Spleen (tissue), 11 donors: ENCODE measurements at regions not wholly inside any gene's neighbourhood (a gene's known extent, or its start where the extent isn't known, plus 50 kb on each side); places are given as distances from the start of the nearest gene placed in this dataset.

Experiments used
- DNase-seq: peaks from one replicate; pipeline ENCODE4 v3.0.0-alpha.2; 2020
- H3K27ac ChIP-seq, 8 donors: fragments of 200-600 bp; sonication (generic) in 7 of 8; 1 replicate in 4 of 8; 2 replicates in 4 of 8; pipeline versions ENCODE4 v1.5.0 to v1.8.0; 2016 to 2021; ENCODE audit warnings: inconsistent platforms in 4 of 8, mild to moderate bottlenecking in 4 of 8, moderate library complexity in 1 of 8
- H3K27me3 ChIP-seq, 7 donors: fragments of 200-600 bp; sonication (generic) in 6 of 7; replicated peaks in 1 of 7; 1 replicate in 4 of 7; 2 replicates in 3 of 7; pipeline versions ENCODE4 v1.5.0 to v1.8.0; 2016 to 2021; ENCODE audit warnings: inconsistent platforms in 3 of 7, mild to moderate bottlenecking in 1 of 7
- H3K36me3 ChIP-seq, 6 donors: fragments of 200-600 bp; sonication (generic) in 5 of 6; 1 replicate in 4 of 6; 2 replicates in 2 of 6; pipeline versions ENCODE4 v1.5.0 to v1.8.0; 2016 to 2021; ENCODE audit warnings: inconsistent platforms in 2 of 6
- H3K4me1 ChIP-seq, 6 donors: fragments of 200-600 bp; sonication (generic) in 5 of 6; 1 replicate in 3 of 6; 2 replicates in 3 of 6; pipeline versions ENCODE4 v1.5.0 to v1.8.0; 2016 to 2021; ENCODE audit warnings: inconsistent platforms in 3 of 6
- H3K4me3 ChIP-seq, 8 donors: fragments of 200-600 bp; sonication (generic) in 7 of 8; 1 replicate in 4 of 8; 2 replicates in 4 of 8; pipeline versions ENCODE4 v1.5.0 to v1.8.0; 2016 to 2021; ENCODE audit warnings: inconsistent platforms in 4 of 8, mild to moderate bottlenecking in 4 of 8, moderate library complexity in 2 of 8
- H3K9me3 ChIP-seq, 8 donors: fragments of 200-600 bp; sonication (generic) in 7 of 8; 1 replicate in 4 of 8; 2 replicates in 4 of 8; pipeline versions ENCODE4 v1.5.0 to v1.8.0; 2016 to 2021; ENCODE audit warnings: inconsistent platforms in 4 of 8
- POLR2A ChIP-seq, 3 donors: fragments of 450-650 bp; IDR thresholded peaks; one replicate each; pipeline ENCODE4 v1.5.1; 2017; ENCODE audit warnings: antibody characterized with exemption in 3 of 3, mild to moderate bottlenecking in 1 of 3
- POLR2AphosphoS5 ChIP-seq, 3 donors: sonication (generic); formaldehyde crosslinking; IDR thresholded peaks; one replicate each; pipeline ENCODE4 v1.5.1; 2017; ENCODE audit warnings: antibody characterized with exemption in 3 of 3
- WGBS, 5 donors: extraction: QIAGEN DNeasy Blood & Tissue Kit in 3 of 5; methylation state at CpG; one replicate each; pipeline versions ENCODE4 v1.1.5 to v1.1.7; 2013 to 2018; 5-methylcytosine and 5-hydroxymethylcytosine counted together
- intact Hi-C: fragments of 100-400 bp; cut with DNase I; formaldehyde crosslinking; loops from one replicate; pipeline ENCODE4 v1.15.0; 2023; ENCODE audit warnings: low total_unique reads
- TF ChIP-seq, protein P1 (sequence below), 11 experiments: fragments of 200-600 bp in 7 of 11; fragments of 450-650 bp in 4 of 11; sonication (generic) in 4 of 11; IDR thresholded peaks in 8 of 11; conservative IDR thresholded peaks in 3 of 11; 1 replicate in 7 of 11; 2 replicates in 4 of 11; pipeline versions ENCODE4 v1.4.0 to v1.8.0; 2016 to 2021; ENCODE audit warnings: antibody characterized with exemption in 11 of 11, inconsistent platforms in 4 of 11, mild to moderate bottlenecking in 1 of 11
- donor health status: healthy with polysubstance abuse.
- donor health status: DM: no; HTN: no; CAD: no; lungs with moderate emphysema.
- donor health status: DM: no; HTN: no; CAD: no.
- donor health status: Bipolar disorder and iron deficiency.
- donor health status: healthy.
- donor health status: DM: no; HTN: no; CAD: no.
- donor health status: DM: yes; HTN: yes; CAD: no.

DNA sequence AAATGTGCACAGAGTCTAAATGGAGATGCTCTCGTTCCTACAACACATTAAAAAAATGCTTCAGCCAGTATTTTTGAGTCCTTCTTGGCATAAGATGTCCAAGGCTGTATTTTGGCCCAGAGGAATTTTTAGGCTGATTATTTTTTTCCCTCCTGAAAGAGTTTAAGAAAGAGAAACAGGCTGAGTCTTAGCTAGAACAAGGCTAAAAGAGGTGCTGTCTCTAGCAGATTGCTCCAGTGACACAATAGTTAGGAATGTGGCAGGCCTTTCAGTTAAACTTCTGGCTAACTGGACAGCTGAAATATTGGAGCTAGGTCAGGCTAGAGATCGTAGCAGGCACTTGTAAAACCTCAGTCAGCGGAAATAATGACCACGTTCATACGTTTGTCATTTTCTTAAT, 271.4 kb upstream of the RARB start:
- Histone ChIP-seq H3K27me3 (no peaks in the 10 kb centered on the region), H3K36me3 (no peaks in the 10 kb centered on the region), H3K9me3 (peaks cover 0 to 5% (median 0%) of the 10 kb centered on the region in 8 donors), H3K4me1 (no peaks in the 10 kb centered on the region), H3K4me3 (no peak overlapping the region), H3K27ac (peak overlapping the region in 1 of 8 donors; percentile 29)
- DNase-seq = no peak
- intact Hi-C loops = no loop called here
- WGBS, 5 donors = 56 to 65% (median 60%) methylated on average over 5 of the region's 5 CpGs
- TF ChIP-seq, protein P1, sequence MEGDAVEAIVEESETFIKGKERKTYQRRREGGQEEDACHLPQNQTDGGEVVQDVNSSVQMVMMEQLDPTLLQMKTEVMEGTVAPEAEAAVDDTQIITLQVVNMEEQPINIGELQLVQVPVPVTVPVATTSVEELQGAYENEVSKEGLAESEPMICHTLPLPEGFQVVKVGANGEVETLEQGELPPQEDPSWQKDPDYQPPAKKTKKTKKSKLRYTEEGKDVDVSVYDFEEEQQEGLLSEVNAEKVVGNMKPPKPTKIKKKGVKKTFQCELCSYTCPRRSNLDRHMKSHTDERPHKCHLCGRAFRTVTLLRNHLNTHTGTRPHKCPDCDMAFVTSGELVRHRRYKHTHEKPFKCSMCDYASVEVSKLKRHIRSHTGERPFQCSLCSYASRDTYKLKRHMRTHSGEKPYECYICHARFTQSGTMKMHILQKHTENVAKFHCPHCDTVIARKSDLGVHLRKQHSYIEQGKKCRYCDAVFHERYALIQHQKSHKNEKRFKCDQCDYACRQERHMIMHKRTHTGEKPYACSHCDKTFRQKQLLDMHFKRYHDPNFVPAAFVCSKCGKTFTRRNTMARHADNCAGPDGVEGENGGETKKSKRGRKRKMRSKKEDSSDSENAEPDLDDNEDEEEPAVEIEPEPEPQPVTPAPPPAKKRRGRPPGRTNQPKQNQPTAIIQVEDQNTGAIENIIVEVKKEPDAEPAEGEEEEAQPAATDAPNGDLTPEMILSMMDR (IDR thresholded peaks at IDR 0.05 in 8 of 11, conservative IDR thresholded peaks at IDR 0.05 in 3 of 11) = no peak
- TF ChIP-seq POLR2AphosphoS5 (IDR thresholded peaks at IDR 0.05) (no peak), POLR2A (IDR thresholded peaks at IDR 0.05) (no peak)

- intact Hi-C loops = no loop called here
- no peak for DNase-seq
- no peaks in the 10 kb centered on the region for H3K27me3 ChIP-seq
- peaks cover 0 to 23% (median 12%) of the 10 kb centered on the region in 8 donors for H3K9me3 ChIP-seq
- H3K27ac ChIP-seq = no peak overlapping the region
- no peak for TF ChIP-seq POLR2AphosphoS5 (IDR thresholded peaks at IDR 0.05)
- H3K36me3 ChIP-seq = no peaks in the 10 kb centered on the region
- WGBS, 5 donors = 81 to 86% (median 84%) methylated on average over 3 of the region's 3 CpGs
- H3K4me3 ChIP-seq = no peak overlapping the region
- H3K4me1 ChIP-seq = no peaks in the 10 kb centered on the region
Observed at GRCh38 chr3:25165306-25165705, 262.8 kb upstream of the RARB start.

DNA sequence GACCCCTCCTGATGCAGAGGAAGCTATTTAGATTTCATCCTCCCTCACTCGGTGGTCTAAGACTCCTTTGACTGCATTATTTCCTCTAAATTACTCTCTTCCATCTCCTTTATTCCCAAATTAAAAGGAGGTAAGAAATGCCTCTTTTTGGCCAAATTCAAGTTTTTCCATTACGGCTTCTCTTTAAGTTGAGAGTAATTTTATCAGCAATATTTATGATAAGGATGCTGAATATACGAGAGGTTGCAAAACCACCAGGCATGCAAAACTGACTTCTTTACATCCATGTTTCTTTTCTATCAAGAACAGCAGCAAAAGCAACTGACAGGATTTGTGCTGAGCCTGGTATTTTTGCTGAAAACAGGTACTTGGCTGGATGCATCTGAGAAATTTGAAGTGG, 262.0 kb upstream of the RARB start:
- no peak for DNase-seq
- WGBS, 5 donors = 83 to 88% (median 84%) methylated on average over 3 of the region's 3 CpGs

DNA sequence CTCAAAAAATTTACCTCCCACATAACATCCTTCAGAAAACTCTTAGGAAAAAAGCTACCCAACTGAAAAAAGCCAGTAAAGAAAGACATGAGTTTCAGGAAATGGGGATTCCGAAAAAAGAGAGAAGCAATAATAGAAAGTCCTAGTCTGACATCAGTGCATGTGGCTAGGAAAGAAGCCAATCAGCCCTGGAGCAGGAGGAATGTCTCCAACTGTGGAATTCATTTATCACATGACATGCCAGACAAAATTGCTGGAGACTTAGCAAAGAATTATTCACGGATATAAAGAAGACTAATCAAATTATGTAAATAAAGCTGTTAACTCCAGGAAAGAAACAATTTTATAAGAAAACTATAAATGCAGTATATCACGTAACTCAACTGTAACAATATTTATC, 258.9 kb upstream of the RARB start:
- Histone ChIP-seq H3K9me3 (peaks cover 0 to 23% (median 12%) of the 10 kb centered on the region in 8 donors), H3K27me3 (no peaks in the 10 kb centered on the region), H3K36me3 (no peaks in the 10 kb centered on the region), H3K4me3 (no peak overlapping the region), H3K4me1 (no peaks in the 10 kb centered on the region), H3K27ac (no peak overlapping the region)
- DNase-seq = no peak
- intact Hi-C loops = no loop called here
- 74 to 92% (median 84%) methylated on average over 3 of the region's 3 CpGs for WGBS, 5 donors
- TF ChIP-seq POLR2AphosphoS5 (IDR thresholded peaks at IDR 0.05) (no peak), POLR2A (IDR thresholded peaks at IDR 0.05) (no peak)
- TF ChIP-seq, protein P1 (IDR thresholded peaks at IDR 0.05 in 8 of 11, conservative IDR thresholded peaks at IDR 0.05 in 3 of 11) = no peak

More for the DNA sequence above, 262.0 kb upstream of the RARB start:
- Histone ChIP-seq H3K36me3 (no peaks in the 10 kb centered on the region), H3K4me1 (no peaks in the 10 kb centered on the region), H3K27ac (no peak overlapping the region), H3K4me3 (no peak overlapping the region), H3K27me3 (no peaks in the 10 kb centered on the region), H3K9me3 (peaks cover 0 to 23% (median 12%) of the 10 kb centered on the region in 8 donors)
- intact Hi-C loops = no loop called here
- TF ChIP-seq POLR2A (IDR thresholded peaks at IDR 0.05) = no peak
- TF ChIP-seq POLR2AphosphoS5 (IDR thresholded peaks at IDR 0.05) = no peak
- TF ChIP-seq, protein P1 (IDR thresholded peaks at IDR 0.05 in 8 of 11, conservative IDR thresholded peaks at IDR 0.05 in 3 of 11) = no peak

DNA sequence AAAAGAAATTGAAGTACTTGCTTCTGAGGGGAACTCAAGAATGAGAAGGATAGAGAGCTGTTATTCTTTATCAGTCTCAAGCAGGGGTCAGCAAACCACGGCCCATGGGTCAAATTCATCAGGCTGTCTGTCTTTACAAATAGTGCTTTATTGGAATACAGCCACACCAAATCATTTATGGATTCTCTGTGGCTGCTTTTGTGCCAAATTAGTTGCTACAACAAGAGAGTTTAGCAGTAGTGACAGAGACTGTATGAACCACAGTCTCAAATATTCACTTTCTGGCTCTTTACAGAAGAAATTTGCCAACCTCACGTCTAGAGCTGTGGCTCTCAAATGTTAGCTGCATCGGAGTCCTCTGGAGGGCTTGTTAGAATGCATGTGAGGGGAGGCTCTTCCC, 258.0 kb upstream of the RARB start:
- no peak for TF ChIP-seq POLR2AphosphoS5 (IDR thresholded peaks at IDR 0.05)
- TF ChIP-seq POLR2A (IDR thresholded peaks at IDR 0.05) = no peak
- TF ChIP-seq, protein P1 (IDR thresholded peaks at IDR 0.05 in 8 of 11, conservative IDR thresholded peaks at IDR 0.05 in 3 of 11) = no peak
- Histone ChIP-seq H3K9me3 (peaks cover 0 to 22% (median 12%) of the 10 kb centered on the region in 8 donors), H3K4me1 (no peaks in the 10 kb centered on the region), H3K4me3 (no peak overlapping the region), H3K27me3 (no peaks in the 10 kb centered on the region), H3K36me3 (no peaks in the 10 kb centered on the region), H3K27ac (no peak overlapping the region)
- 66 to 76% (median 72%) methylated on average over 3 of the region's 3 CpGs for WGBS, 5 donors
- no peak for DNase-seq
- intact Hi-C loops = no loop called here
